ENCODE measurements at regions not wholly inside any gene's neighbourhood (a gene's known extent, or its start where the extent isn't known, plus 50 kb on each side); places are given as distances from the start of the nearest gene placed in this dataset.

GRCh38 chr3:21801631-21802030 is 50.6 kb upstream of the ZNF385D start:
- no peak for DNase-seq

- DNase-seq = no peak
These were observed 52.6 kb upstream of the ZNF385D start for GRCh38 chr3:21803604-21804003.

- DNase-seq = no peak
These were observed 53.3 kb upstream of the ZNF385D start for GRCh38 chr3:21804330-21804729.

- no peak for DNase-seq
These were observed 55.7 kb upstream of the ZNF385D start for GRCh38 chr3:21806733-21807132.

GRCh38 chr3:21825684-21826083 is 74.7 kb upstream of the ZNF385D start:
- no peak for DNase-seq

- DNase-seq = no peak
These were observed 75.4 kb upstream of the ZNF385D start for GRCh38 chr3:21826416-21826815.

- no peak for DNase-seq
These were observed 79.5 kb upstream of the ZNF385D start for GRCh38 chr3:21830541-21830940.

- DNase-seq = no peak
These were observed 84.3 kb upstream of the ZNF385D start for GRCh38 chr3:21835264-21835663.

GRCh38 chr3:21836227-21836626 is 85.2 kb upstream of the ZNF385D start:
- DNase-seq = no peak

GRCh38 chr3:21839176-21839575 is 88.2 kb upstream of the ZNF385D start:
- no peak for DNase-seq

GRCh38 chr3:21839592-21839991 is 88.6 kb upstream of the ZNF385D start:
- DNase-seq = no peak

GRCh38 chr3:21847005-21847404 is 96.0 kb upstream of the ZNF385D start:
- no peak for DNase-seq

- DNase-seq = no peak
These were observed 108.4 kb upstream of the ZNF385D start for GRCh38 chr3:21859124-21860081.

- DNase-seq = no peak
These were observed 109.1 kb upstream of the ZNF385D start for GRCh38 chr3:21860082-21860475.

GRCh38 chr3:21860657-21861056 is 109.6 kb upstream of the ZNF385D start:
- no peak for DNase-seq

GRCh38 chr3:21876782-21877181 is 125.8 kb upstream of the ZNF385D start:
- no peak for DNase-seq

GRCh38 chr3:21877214-21877754 is 126.3 kb upstream of the ZNF385D start:
- DNase-seq = no peak

GRCh38 chr3:21879184-21879886 is 128.3 kb upstream of the ZNF385D start:
- no peak for DNase-seq

GRCh38 chr3:21888656-21889055 is 137.6 kb upstream of the ZNF385D start:
- no peak for DNase-seq

- no peak for DNase-seq
These were observed 138.2 kb upstream of the ZNF385D start for GRCh38 chr3:21889166-21889565.

- no peak for DNase-seq
These were observed 141.1 kb upstream of the ZNF385D start for GRCh38 chr3:21892104-21892503.

GRCh38 chr3:21893242-21893641 is 142.2 kb upstream of the ZNF385D start:
- DNase-seq = no peak

Data from suppressor macrophage (primary cell).